ENCODE measurements at regions not wholly inside any gene's neighbourhood (a gene's known extent, or its start where the extent isn't known, plus 50 kb on each side); places are given as distances from the start of the nearest gene placed in this dataset.
"Not testable (repeated sequence)": the region's sequence is repeated elsewhere in the genome, so short reads cannot be mapped to it uniquely, and the experiment has no call there.

DNA sequence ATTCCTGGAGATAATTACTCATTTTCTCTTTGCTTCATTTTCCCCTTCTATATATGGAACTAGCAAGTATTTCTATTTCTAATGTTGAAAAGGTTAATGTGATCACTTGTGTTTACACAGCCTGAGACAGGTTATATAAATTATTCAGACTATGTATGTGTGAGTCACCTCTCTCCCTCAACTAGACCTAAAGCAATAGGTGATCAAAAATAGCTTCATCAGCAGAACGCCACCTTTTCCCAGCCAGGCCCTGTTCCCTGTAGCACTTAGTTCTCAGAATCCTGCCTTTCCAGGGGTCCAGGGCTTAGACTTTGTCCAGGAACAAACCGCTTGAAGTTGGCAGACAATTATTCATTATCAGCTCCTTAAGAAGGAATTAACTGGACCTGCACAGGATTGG is 125.3 kb upstream of the EXOC2 start:
- TF ChIP-seq GATA1 (IDR thresholded peaks at IDR 0.05; ENCODE audit: low read depth, low read length): no peak
- TF ChIP-seq POLR2A (IDR thresholded peaks at IDR 0.05; ENCODE audit: low read length): no peak

DNA sequence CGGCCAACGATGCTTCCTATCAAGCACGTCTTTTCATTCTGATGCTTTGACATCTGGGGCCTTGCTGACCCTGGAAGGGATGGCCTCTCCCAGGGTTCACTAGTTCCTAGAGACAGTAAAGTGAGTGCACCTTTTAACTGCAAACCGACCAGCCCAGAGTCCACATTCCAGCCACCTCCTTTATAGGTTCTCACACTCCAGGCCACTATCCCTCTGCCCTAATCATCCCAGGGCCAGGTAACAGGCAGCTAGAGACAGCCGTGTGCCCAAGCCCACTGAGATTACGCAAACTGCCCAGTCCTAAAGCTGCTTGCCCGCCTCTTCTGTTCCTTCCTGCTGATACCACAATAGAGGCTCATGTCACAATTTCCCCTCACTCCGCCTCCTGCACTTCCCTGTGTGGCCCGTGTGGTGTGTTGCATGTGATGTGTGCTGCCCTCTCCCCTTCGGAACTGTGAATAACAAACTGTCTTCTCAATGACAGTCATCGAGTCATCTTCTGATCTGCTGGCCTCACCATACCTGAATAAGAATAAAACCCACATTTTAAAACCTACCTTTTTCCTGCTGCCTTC is 123.7 kb upstream of the EXOC2 start:
- no peak for DNase-seq
- no peak for TF ChIP-seq GATA1 (IDR thresholded peaks at IDR 0.05; ENCODE audit: low read depth, low read length)
- no peak for TF ChIP-seq POLR2A (IDR thresholded peaks at IDR 0.05; ENCODE audit: low read length)

More for the DNA sequence above, 125.3 kb upstream of the EXOC2 start:
- DNase-seq: no peak

DNA sequence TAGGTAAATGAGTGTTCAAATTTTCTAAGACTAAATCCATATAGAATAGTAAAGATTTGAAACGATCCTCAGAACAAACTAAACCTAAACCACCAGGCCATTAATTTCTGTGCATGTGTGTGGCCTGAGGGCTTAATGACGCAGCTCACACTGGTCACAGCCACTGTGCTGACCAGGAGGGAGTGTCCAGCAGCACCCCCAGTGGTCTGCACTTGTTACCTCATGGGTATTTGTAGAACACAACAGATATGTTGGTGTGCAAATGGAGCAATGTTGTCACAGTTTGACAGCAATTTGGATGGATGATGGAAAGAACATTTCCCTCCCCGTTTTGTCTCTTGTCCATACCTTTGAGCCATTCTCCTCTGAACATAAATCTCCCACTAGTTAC is 122.4 kb upstream of the EXOC2 start:
- TF ChIP-seq POLR2A (IDR thresholded peaks at IDR 0.05; ENCODE audit: low read length) (no peak), GATA1 (IDR thresholded peaks at IDR 0.05; ENCODE audit: low read depth, low read length) (no peak)
- no peak for DNase-seq

DNA sequence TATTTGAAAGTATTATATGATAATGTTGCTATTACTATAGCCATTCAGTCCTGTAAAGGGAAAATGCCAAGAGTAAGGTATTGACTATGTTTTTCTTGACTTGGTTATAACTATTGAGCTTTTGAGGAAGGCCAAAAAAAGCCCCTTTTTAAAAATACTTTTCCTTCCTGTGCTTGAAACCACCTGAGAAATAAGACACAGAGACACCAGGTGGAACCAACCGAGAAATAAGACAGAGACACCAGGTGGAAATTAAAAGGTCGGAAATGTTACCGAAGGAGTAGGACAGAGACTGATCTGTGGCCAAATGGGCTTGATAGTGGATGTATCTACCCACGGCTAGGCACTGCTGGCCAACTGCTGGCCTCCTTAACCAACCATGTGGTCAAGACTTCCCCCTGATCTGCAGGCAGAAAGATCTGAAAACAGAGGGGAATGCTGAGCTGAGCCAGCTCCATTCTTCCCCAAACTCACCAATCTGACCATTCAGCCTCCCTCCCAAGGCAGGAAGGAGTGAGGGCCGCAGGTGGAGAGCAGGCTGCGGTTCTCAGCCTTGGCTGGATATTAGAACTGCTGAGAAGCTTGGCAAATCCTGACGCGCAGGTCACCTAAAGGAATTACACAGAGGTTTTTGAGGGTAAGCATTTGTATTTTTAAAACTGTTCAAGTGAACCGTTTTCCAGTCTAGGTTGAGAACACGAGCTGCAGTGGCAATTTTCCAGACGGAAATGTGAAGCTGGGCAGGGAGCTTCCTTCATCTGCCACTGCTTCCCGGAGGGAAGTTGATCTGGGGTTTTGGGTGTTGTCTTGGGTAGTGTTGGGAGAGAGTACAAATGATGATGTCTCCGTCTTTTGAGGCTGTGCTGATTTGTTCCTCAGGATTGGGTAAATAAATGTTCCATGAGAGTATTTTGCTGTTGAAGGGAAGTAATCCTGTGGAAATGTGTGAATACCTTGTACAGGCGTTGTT is 121.7 kb upstream of the EXOC2 start:
- no peak for DNase-seq
- no peak for TF ChIP-seq GATA1 (IDR thresholded peaks at IDR 0.05; ENCODE audit: low read depth, low read length)
- TF ChIP-seq POLR2A (IDR thresholded peaks at IDR 0.05; ENCODE audit: low read length): no peak

DNA sequence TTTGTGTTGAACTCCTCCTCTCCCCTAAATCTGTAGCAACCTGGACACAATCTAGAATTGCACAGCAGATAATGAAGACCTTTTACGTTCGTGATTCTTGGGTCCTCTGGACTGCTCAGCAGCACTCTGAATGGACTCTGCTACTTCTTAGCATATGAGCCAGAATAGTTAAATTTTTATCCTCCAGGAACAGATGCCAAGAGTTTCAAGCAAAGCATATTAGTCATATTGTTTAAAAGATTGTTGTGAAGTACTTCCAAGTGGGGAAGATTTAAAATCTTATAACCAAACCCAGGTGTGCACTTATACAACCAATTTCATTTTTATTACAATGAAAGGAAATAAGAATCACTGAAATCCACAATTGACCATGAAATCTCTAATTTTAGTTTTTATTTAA is 118.9 kb upstream of the EXOC2 start:
- TF ChIP-seq POLR2A (IDR thresholded peaks at IDR 0.05; ENCODE audit: low read length) (no peak), GATA1 (IDR thresholded peaks at IDR 0.05; ENCODE audit: low read depth, low read length) (no peak)
- DNase-seq: no peak

DNA sequence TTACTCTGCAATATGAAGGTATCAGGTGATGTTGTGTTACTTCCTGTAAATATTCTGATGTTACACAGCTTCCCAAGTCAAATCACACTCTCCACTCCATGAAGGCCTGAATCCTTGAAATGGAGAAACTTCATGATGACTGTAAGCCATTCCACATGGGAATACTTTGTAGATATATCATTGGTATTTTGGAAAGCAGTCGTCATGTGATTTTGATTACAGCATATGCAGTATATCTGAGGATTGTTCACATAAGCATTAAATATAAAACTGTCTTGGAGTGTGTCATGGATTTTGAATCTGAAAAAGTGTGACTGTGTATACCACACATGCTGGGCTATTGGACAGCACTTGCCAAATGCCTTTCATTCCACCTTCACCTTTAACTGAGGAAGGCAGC is 118.3 kb upstream of the EXOC2 start:
- no peak for TF ChIP-seq POLR2A (IDR thresholded peaks at IDR 0.05; ENCODE audit: low read length)
- no peak for TF ChIP-seq GATA1 (IDR thresholded peaks at IDR 0.05; ENCODE audit: low read depth, low read length)
- no peak for DNase-seq

DNA sequence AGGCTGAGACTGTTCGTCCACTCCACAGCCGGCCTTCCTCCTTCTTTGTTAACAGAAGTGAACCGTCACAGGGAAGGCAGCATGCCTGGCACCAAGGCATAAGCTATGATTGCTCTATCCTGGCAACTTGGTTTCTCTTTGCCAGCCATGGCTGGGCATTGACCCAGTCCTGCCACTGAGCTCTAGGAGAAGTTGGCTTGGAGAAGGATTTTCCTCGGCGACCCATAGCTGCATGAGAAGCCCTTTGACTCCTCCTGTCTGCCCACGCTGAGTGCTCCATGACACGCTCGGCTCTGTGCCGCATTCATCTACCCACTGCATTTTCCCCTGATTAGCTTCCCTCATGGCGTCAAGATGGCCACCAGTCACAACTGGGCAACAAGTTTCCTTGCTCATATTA is 111.8 kb upstream of the EXOC2 start:
- TF ChIP-seq POLR2A (IDR thresholded peaks at IDR 0.05; ENCODE audit: low read length) (no peak), GATA1 (IDR thresholded peaks at IDR 0.05; ENCODE audit: low read depth, low read length) (no peak)
- DNase-seq: no peak

DNA sequence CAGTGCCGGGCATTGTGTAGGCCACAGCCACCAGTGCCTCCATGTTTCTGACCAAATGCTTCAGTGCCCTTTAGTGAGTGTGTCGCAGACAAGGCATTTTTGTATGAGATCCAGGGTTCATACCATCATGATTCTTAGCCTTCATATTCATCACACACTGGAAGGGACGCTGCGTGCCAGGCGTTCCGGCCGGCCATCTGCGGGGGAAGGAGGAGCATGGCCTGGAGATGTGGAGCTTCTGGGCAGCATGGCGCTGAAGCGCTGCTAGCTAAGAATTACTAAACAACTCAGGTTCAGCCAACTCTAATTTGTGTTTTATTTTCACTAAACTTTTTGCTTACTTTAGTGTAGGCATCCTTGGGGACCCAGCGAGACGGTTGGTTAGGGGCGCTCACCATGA is 111.4 kb upstream of the EXOC2 start:
- no peak for TF ChIP-seq GATA1 (IDR thresholded peaks at IDR 0.05; ENCODE audit: low read depth, low read length)
- TF ChIP-seq POLR2A (IDR thresholded peaks at IDR 0.05; ENCODE audit: low read length): no peak
- DNase-seq: no peak

DNA sequence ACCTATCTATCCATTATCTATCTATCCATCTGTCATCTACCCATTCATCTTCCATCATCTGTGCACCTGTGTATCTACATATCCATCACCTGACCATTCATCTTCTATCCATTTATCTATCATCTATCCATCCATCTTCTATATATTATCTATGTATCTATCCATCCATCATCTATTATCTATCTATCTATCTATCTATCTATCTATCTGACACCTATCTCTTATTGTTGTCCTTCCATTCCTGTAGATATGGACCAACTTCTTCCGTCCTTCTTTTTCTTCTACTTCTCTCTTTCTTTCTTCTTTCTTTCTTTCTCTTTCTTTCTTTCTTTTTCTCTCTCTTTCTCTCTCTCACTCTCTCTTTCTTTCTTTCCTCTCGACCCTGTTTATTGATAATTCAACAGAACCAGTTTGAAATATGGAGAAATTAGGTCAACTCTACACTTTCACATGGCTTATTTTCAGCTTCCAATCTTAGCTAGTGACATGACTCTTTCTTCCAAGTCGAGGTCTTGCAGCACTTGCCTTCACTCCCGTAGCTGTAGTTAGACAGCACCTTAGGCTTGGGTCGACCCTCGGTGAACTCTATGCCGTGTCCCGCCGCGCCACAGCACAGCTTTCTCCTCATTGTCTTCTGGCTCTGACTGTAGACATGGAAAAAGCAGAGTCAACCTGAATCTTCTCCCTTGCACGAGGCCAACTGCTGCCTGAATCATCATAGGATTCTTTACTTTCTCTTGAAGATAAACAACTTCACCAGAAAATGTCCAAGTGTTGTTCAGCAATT is 110.4 kb upstream of the EXOC2 start:
- no peak for DNase-seq
- no peak for TF ChIP-seq GATA1 (IDR thresholded peaks at IDR 0.05; ENCODE audit: low read depth, low read length)
- no peak for TF ChIP-seq POLR2A (IDR thresholded peaks at IDR 0.05; ENCODE audit: low read length)

DNA sequence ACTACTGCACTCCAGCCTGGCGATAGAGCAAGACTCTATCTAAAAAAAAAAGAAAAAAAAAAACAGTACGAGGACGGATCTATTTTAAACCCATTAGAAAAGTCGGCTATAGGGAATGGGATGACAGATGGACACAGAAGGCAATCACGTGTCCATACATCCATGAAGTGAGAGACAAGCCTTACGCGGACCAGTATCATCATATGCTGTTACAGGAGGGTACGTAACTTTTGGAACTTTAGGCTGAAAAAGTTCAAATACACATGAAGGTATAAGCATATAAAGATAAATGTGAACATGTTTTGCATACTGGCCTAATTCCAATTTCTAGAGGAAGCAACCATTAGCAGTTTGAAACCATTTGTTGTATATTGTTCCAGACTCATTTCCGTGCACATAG is 109.8 kb upstream of the EXOC2 start:
- TF ChIP-seq POLR2A (IDR thresholded peaks at IDR 0.05; ENCODE audit: low read length): no peak
- no peak for TF ChIP-seq GATA1 (IDR thresholded peaks at IDR 0.05; ENCODE audit: low read depth, low read length)

DNA sequence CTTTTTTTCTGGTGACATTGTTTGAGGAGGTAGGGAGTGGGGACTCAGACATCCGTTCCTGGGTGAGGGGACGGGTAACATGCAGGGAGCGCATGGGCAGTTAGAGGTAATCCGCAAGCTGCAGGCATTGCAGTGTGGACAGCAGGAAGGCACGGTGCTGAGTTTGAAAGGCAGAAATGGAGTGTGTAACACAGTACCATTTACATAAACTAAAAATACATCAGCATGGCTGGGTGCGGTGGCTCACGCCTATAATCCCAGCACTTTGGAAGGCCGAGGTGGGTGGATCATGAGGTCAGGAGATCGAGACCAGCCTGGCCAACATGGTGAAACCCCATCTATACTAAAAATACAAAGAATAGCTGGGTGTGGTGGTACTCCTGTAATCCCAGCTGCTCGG is 109.3 kb upstream of the EXOC2 start:
- not testable (repeated sequence) for DNase-seq

More for the DNA sequence above, 109.8 kb upstream of the EXOC2 start:
- DNase-seq: no peak

DNA sequence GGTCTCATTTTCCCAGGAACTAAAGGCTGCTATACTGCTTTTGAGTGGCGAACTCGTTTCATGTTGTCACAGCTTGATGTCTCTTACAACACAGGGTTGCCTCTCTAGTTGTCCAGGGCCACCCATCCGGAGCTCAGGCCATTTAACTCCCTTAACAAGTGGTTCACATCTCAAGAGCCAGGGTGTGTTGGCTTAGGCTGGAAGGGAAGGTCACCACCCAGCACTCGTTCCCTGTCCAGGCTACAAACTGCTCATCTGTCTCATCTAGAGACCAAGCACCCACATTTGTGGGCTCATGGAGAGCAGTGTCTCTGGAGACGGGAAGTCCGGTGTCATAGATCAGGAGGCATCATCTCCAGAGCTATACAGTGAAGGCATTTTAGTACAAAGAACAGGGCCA is 106.8 kb upstream of the EXOC2 start:
- no peak for DNase-seq
- TF ChIP-seq POLR2A (IDR thresholded peaks at IDR 0.05; ENCODE audit: low read length) (no peak), GATA1 (IDR thresholded peaks at IDR 0.05; ENCODE audit: low read depth, low read length) (no peak)

DNA sequence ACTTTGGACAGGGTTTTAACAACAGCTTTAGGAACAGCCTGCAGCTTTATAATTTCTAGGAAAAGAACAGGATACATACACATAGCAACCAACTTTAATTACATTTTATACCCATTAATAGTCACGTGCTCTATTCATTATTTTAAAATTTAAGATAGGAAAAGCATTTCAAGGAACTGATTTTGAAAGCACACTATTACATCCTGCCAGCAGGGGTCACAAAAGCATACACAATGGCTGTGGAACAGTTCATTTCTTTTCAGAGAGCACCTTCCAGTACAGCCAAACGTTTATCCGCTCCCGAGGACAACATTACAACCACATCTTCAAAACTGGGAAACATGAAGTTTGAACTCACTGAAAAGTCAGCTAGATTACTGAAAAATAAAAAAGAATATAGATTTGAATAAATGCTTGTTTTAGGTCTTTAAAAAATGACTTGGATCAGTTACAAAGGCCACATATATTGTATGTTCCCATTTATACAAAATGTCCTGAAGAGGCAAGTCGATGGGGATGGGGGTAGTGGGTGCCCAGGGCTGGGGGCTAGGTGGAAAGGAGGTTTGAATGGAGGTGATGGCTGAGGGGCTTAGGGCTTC is 104.6 kb upstream of the EXOC2 start:
- TF ChIP-seq GATA1 (IDR thresholded peaks at IDR 0.05; ENCODE audit: low read depth, low read length) (no peak), POLR2A (IDR thresholded peaks at IDR 0.05; ENCODE audit: low read length) (no peak)
- peak; percentile 25 to 57 for DNase-seq
